A549 (cell line): ENCODE measurements at regions not wholly inside any gene's neighbourhood (a gene's known extent, or its start where the extent isn't known, plus 50 kb on each side); places are given as distances from the start of the nearest gene placed in this dataset.
"Not testable (repeated sequence)": the region's sequence is repeated elsewhere in the genome, so short reads cannot be mapped to it uniquely, and the experiment has no call there.

Source experiments
- ATAC-seq, 2 experiments: fragments of 200-7000 bp in 1 of 2; fragments of >200 bp in 1 of 2; cut with Nextera tagmentation in 1 of 2; cut with Tn5 transposase in 1 of 2; 3 replicates each; pipeline versions ENCODE4 v1.8.0 to v1.9.1; 2018 to 2020; ENCODE audit warnings: mild to moderate bottlenecking in 1 of 2, moderate library complexity in 1 of 2
- CTCF ChIA-PET: fragments of 300-600 bp; sonication (Branson Sonifier 250); formaldehyde crosslinking; extraction: SDS; loops from one replicate; lab custom pipeline; 2021; ENCODE audit warnings: antibody characterized with exemption, inconsistent platforms; lab: Yijun Ruan, JAX
- POLR2A ChIA-PET: fragments of 350-600 bp; formaldehyde crosslinking; extraction: SDS; loops from one replicate; lab custom pipeline; 2021; ENCODE audit warnings: antibody characterized with exemption, inconsistent platforms; lab: Yijun Ruan, JAX
- DNase-seq, 2 experiments: peaks; one replicate each; pipeline versions ENCODE4 v3.0.0 to v3.0.0-alpha.2; 2011 to 2016; ENCODE audit warnings: low read depth in 1 of 2, low spot score in 1 of 2
- FAIRE-seq: peaks from 2 replicates; lab custom pipeline; 2011; peaks lifted over from hg19 to GRCh38; lab: Jason Lieb, UNC
- H3K27ac ChIP-seq, 2 experiments: fragments of >200 bp; sonication (Bioruptor Twin); formaldehyde crosslinking; 3 replicates each; pipeline ENCODE4 v1.5.1; 2016 to 2017
- H3K4me1 ChIP-seq: fragments of >200 bp; sonication (Bioruptor Twin); formaldehyde crosslinking; 3 replicates; pipeline ENCODE4 v1.6.1; 2016
- H3K4me2 ChIP-seq: fragments of >200 bp; sonication (Bioruptor Twin); formaldehyde crosslinking; 3 replicates; pipeline ENCODE4 v1.6.1; 2016
- H3K4me3 ChIP-seq: fragments of >200 bp; sonication (Bioruptor Twin); formaldehyde crosslinking; 3 replicates; pipeline ENCODE4 v1.5.1; 2016
- H3K9me3 ChIP-seq: fragments of >200 bp; sonication (Bioruptor Twin); formaldehyde crosslinking; 3 replicates; pipeline ENCODE4 v1.6.1; 2016
- ATOH8 ChIP-seq: fragments of 250-450 bp; sonication (Bioruptor Pico); IDR thresholded peaks from 2 replicates; pipeline ENCODE4 v1.5.0; 2020; ENCODE audit warnings: low read depth, mild to moderate bottlenecking, moderate library complexity
- CEBPB ChIP-seq, 2 experiments: fragments of >200 bp in 1 of 2; sonication (Bioruptor Twin) in 1 of 2; formaldehyde crosslinking in 1 of 2; IDR thresholded peaks; 2 replicates each; pipeline ENCODE4 v1.6.1; 2012 to 2016
- HOXA7 ChIP-seq: fragments of 250-450 bp; sonication (Bioruptor Pico); IDR thresholded peaks from 2 replicates; pipeline ENCODE4 v1.5.0; 2020; ENCODE audit warnings: mild to moderate bottlenecking, moderate library complexity
- KDM1A ChIP-seq: fragments of 200-600 bp; sonication (generic); IDR thresholded peaks from 2 replicates; pipeline ENCODE4 v1.6.1; 2016; ENCODE audit warnings: low read depth, mild to moderate bottlenecking
- NPAS2 ChIP-seq: fragments of 250-450 bp; sonication (Bioruptor Pico); IDR thresholded peaks from 2 replicates; pipeline ENCODE4 v1.8.0; 2022; ENCODE audit warnings: mild to moderate bottlenecking, moderate library complexity, borderline replicate concordance
- NR3C1 ChIP-seq: fragments of >200 bp; sonication (Bioruptor Twin); formaldehyde crosslinking; IDR thresholded peaks from 3 replicates; pipeline ENCODE4 v1.6.1; 2017
- RAD21 ChIP-seq, 2 experiments: fragments of >200 bp in 1 of 2; sonication (Bioruptor Twin) in 1 of 2; formaldehyde crosslinking in 1 of 2; IDR thresholded peaks in 1 of 2; conservative IDR thresholded peaks in 1 of 2; 2 replicates in 1 of 2; 3 replicates in 1 of 2; pipeline ENCODE4 v1.6.1; 2012 to 2018; ENCODE audit warnings: inconsistent platforms in 1 of 2
- RARB ChIP-seq: fragments of 250-450 bp; sonication (Bioruptor Pico); IDR thresholded peaks from 2 replicates; pipeline ENCODE4 v1.8.0; 2021; ENCODE audit warnings: mild to moderate bottlenecking, moderate library complexity
- RNF2 ChIP-seq: fragments of 200-600 bp; sonication (generic); IDR thresholded peaks from 2 replicates; pipeline ENCODE4 v1.6.1; 2016; ENCODE audit warnings: low read depth, mild to moderate bottlenecking, antibody characterized with exemption, moderate library complexity, borderline replicate concordance
- ZC3H11A ChIP-seq: fragments of 450-650 bp; IDR thresholded peaks from 2 replicates; pipeline ENCODE4 v1.6.1; 2014; ENCODE audit warnings: antibody characterized with exemption, mild to moderate bottlenecking
- ZFP36 ChIP-seq: fragments of 450-650 bp; IDR thresholded peaks from 2 replicates; pipeline ENCODE4 v1.6.1; 2014; ENCODE audit warnings: borderline replicate concordance; ENCODE audit not compliant: partially characterized antibody
- ZNF302 ChIP-seq: fragments of 250-450 bp; sonication (Bioruptor Pico); IDR thresholded peaks from 2 replicates; pipeline ENCODE4 v1.9.0; 2021; ENCODE audit warnings: inconsistent platforms, mild to moderate bottlenecking, moderate library complexity
- ZSCAN20 ChIP-seq: fragments of 250-450 bp; sonication (Bioruptor Pico); IDR thresholded peaks from 2 replicates; pipeline ENCODE4 v1.8.0; 2022; ENCODE audit warnings: mild to moderate bottlenecking, moderate library complexity
- WGBS: methylation state at CpG from one replicate; pipeline ENCODE4 v1.1.6; 2017; ENCODE audit errors: missing lambda C conversion rate; 5-methylcytosine and 5-hydroxymethylcytosine counted together
- TF ChIP-seq, protein P1 (sequence below): fragments of 450-650 bp; IDR thresholded peaks from 2 replicates; pipeline ENCODE4 v1.6.1; 2014; ENCODE audit warnings: antibody characterized with exemption

DNA sequence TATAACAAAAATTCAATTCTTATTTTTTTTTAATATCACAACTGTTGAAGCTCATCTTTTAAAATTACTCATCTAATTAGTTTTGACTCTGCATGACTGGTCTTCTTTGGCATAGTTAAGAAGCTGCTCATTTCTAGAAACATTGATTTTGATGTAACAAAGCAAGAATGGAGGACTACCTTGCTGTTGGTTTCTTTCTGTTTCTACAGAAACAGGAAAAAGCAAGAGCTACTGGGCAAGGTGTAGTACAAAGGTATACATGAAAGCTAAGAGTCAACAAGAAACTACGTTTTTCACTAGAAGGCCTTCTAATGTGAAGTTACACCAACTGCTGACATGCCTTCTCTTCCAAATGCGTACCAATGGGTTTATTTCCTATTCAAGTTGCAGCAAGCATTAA, 90.6 kb upstream of the SYT4 start:
- no peak for FAIRE-seq
- WGBS, result 0% methylated on average over 2 of the region's 2 CpGs

DNA sequence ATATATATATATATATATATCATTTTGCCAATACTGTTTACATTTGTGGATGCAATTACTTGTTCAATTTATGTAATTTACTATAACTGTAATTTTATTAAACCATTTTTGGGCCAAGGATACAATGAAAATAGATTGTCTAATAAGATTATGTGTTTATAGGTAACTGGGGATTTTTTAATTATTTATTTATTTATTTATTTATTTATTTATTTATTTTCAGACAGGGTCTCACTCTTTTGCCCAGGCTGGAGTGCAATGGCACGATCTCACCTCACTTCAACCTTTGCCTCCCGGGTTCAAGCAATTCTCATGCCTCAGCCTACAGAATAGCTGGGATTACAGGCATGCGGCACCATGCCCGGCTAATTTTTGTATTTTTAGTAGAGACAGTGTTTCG, 92.0 kb upstream of the SYT4 start:
- POLR2A ChIA-PET, H3K4me2 ChIP-seq, H3K4me1 ChIP-seq, H3K4me3 ChIP-seq, DNase-seq, H3K9me3 ChIP-seq, FAIRE-seq, CTCF ChIA-PET, H3K27ac ChIP-seq, ATAC-seq: not testable (repeated sequence)
- 30% methylated on average over 5 of the region's 5 CpGs for WGBS
- TF ChIP-seq ZC3H11A, result peak; percentile 44

More for the DNA sequence above, 90.6 kb upstream of the SYT4 start:
- DNase-seq, result no peak
- ATAC-seq, result no peak
- Histone ChIP-seq H3K4me3 (no peak overlapping the region), H3K4me2 (no peak overlapping the region), H3K9me3 (no peaks in the 10 kb centered on the region), H3K4me1 (no peaks in the 10 kb centered on the region), H3K27ac (no peak overlapping the region)
- CTCF ChIA-PET, result no interaction called here
- POLR2A ChIA-PET, result no interaction called here
- TF ChIP-seq RARB (CRISPR knock-in tag) (no peak), ZFP36 (no peak), RNF2 (no peak), CEBPB (IDR thresholded peaks at IDR 0.05) (no peak), ATOH8 (CRISPR knock-in tag) (no peak), HOXA7 (CRISPR knock-in tag) (no peak), ZSCAN20 (CRISPR knock-in tag) (no peak), NPAS2 (no peak)
- TF ChIP-seq, all 56 proteins: peak for 0

- ATAC-seq (no peak), DNase-seq (no peak), FAIRE-seq (no peak)
- CTCF ChIA-PET, result no interaction called here
- TF ChIP-seq ZNF302 (CRISPR knock-in tag) (no peak), RAD21 (conservative IDR thresholded peaks at IDR 0.05 in 1 of 2, IDR thresholded peaks at IDR 0.05 in 1 of 2) (no peak), NR3C1 (no peak)
- TF ChIP-seq, protein P1, sequence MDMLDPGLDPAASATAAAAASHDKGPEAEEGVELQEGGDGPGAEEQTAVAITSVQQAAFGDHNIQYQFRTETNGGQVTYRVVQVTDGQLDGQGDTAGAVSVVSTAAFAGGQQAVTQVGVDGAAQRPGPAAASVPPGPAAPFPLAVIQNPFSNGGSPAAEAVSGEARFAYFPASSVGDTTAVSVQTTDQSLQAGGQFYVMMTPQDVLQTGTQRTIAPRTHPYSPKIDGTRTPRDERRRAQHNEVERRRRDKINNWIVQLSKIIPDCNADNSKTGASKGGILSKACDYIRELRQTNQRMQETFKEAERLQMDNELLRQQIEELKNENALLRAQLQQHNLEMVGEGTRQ, result no peak
- Histone ChIP-seq H3K4me3 (no peak overlapping the region), H3K9me3 (no peaks in the 10 kb centered on the region), H3K4me1 (no peaks in the 10 kb centered on the region), H3K27ac (no peak overlapping the region), H3K4me2 (no peak overlapping the region)
- POLR2A ChIA-PET, result no interaction called here
- 11% methylated on average over 1 of the region's 1 CpG for WGBS
These were observed 95.5 kb upstream of the SYT4 start for GRCh38 chr18:43372773-43373172.

- no peak overlapping the region for H3K4me2 ChIP-seq
- FAIRE-seq, result no peak
These were observed 102.9 kb upstream of the SYT4 start for GRCh38 chr18:43380104-43380672.

More at GRCh38 chr18:43380104-43380672, 102.9 kb upstream of the SYT4 start:
- no peak overlapping the region for H3K27ac ChIP-seq
- H3K4me3 ChIP-seq, result no peak overlapping the region
- ATAC-seq (no peak), DNase-seq (no peak)
- TF ChIP-seq ZFP36 (no peak), ZC3H11A (no peak), RARB (CRISPR knock-in tag) (no peak), KDM1A (no peak)
- TF ChIP-seq, protein P1, result no peak
- ChIA-PET CTCF (no interaction called here), POLR2A (no interaction called here)
- no peaks in the 10 kb centered on the region for H3K4me1 ChIP-seq
- H3K9me3 ChIP-seq, result no peaks in the 10 kb centered on the region
- WGBS, result 2% methylated on average over 4 of the region's 4 CpGs
